Right ventricle myocardium inferior (tissue), 1 donor: ENCODE measurements at regions not wholly inside any gene's neighbourhood (a gene's known extent, or its start where the extent isn't known, plus 50 kb on each side); places are given as distances from the start of the nearest gene placed in this dataset.
"Not testable (repeated sequence)": the region's sequence is repeated elsewhere in the genome, so short reads cannot be mapped to it uniquely, and the experiment has no call there.

Source experiments
- ATAC-seq: fragments of 200-7000 bp; cut with Tn5 transposase; one replicate; pipeline ENCODE4 v1.9.1; 2020; ENCODE audit warnings: mild to moderate bottlenecking, moderate library complexity
- DNase-seq: peaks from one replicate; pipeline ENCODE4 v3.0.0; 2021; ENCODE audit errors: missing footprints
- intact Hi-C: fragments of 100-400 bp; cut with DNase I; formaldehyde crosslinking; loops from one replicate; pipeline ENCODE4 v1.11.0; 2022
- donor health status: DM: no; HTN: yes; CAD: no; lungs with severe emphysema.

DNA sequence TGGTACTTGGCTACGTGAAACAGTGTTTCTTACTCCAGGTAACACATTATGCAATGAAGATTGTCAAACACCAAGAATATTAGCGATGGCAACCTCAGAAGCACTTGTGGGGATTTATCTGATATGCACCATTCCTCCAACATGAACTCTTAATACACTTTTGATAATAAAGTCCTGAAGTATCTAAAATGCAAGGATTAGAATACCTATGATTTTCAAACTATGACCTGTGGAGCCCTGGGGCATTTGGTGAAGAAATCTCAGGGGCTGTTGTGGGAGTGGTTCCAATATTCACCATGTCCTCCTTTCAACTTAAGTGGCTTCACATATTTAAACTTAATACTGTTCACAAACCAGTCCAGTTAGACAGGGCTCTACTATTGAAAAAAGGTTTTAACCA lies 214.6 kb upstream of the POU5F2 start:
- ATAC-seq (no peak), DNase-seq (no peak)
- intact Hi-C loops = no loop called here

DNA sequence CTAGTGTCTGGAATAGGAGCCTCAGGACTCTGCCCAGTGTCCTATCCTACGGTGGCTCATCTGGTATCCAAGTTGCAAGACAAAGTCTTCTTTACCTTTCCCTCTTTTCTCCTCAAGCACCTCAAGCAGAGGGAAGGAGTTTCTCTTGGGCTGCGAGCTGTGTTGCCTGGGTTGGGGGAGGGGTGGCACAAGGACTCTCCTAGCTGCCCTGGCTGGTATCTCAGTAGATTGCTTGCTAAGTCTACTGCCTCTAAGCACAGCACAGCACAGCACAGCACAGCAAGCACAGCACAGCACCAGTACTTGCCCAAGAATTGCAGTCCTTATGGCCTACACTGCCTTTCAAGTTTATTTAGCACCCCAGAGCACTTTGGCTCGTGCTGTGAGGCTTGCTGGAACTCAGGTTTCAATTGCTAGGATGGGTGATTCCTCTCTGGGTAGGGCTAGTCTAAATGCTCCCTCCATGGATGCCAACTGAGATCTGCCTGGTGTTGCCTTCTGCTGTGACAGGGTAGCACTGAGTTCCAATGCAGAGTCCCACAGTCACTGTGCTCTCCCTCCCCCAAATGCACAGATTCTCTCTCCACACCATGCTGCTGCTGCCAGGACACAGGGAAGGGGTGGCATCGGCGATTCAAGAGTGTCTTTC lies 213.1 kb upstream of the POU5F2 start:
- DNase-seq = no peak
- ATAC-seq = no peak
- intact Hi-C loops = no loop called here

DNA sequence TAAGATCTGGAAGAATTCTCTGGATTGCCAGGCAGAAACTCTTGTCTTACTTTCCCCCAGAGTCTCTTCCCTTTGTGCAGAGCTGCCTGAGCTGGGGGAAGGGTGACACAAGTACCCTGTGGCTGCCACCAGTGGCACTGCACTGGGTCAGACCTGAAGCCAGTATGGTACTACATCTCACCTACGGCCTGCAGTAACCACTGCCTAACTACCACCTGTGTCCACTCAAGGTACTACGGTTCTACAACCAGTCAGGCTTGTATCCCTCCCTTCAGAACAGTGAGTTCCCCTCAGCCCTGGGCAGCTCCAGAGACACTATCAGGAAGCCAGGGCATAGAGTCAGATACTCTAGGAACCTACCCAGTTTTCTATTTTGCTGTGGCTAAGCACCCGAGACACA lies 212.0 kb upstream of the POU5F2 start:
- DNase-seq (no peak), ATAC-seq (no peak)
- intact Hi-C loops = no loop called here

DNA sequence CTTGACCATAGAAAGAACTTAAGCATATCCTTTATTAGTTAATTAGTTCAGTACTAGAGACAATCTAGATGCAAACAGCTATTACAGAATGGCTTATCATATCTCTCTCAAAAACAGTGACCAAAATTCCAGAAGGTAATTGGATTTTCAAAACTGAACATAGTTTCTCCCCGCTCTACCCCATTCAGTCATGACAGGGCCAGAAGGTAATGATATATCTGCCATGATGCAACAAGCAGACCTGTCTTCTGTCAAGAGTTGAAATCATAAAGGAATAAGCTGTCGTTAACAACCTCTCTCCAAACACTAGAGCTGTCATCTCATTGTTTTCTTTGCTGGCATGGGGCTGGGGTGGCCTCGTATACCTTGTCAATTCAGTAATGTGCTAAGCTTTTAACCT lies 200.5 kb upstream of the POU5F2 start:
- ATAC-seq (no peak), DNase-seq (no peak)
- intact Hi-C loops = no loop called here

DNA sequence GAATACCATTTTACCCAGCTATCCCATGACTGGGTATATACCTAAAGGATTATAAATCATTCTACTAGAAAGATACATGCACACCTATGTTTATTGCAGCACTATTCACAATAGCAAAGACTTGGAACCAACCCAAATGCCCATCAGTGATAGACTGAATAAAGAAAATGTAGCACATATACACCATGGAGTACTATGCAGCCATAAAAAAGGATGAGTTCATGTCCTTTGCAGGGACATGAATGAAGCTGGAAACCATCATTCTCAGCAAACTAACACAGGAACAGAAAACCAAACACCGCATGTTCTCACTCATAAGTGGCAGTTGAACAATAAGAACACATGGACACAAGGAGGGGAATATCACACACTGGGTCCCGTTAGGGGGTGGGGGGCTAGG lies 191.9 kb upstream of the POU5F2 start:
- DNase-seq, ATAC-seq, intact Hi-C loops: not testable (repeated sequence)

DNA sequence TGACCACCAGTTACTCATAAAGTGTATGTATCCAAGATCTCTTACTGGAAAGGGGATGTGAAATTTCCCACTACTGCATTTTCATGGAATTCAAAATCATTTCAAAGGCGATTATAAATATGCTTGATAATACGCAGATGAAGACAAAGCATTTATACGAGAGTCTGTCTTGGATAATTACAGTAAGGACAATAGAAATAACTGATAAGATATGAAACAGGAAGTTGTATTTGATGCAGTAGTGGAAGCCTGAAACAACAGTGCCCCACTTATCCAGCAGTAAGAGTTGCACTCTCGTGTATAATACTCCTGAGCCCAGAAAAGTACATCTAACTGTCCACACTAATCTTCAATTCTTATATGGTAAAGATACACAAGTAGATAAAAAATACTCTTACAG lies 188.7 kb upstream of the POU5F2 start:
- intact Hi-C loops = no loop called here
- DNase-seq = no peak
- ATAC-seq = no peak

DNA sequence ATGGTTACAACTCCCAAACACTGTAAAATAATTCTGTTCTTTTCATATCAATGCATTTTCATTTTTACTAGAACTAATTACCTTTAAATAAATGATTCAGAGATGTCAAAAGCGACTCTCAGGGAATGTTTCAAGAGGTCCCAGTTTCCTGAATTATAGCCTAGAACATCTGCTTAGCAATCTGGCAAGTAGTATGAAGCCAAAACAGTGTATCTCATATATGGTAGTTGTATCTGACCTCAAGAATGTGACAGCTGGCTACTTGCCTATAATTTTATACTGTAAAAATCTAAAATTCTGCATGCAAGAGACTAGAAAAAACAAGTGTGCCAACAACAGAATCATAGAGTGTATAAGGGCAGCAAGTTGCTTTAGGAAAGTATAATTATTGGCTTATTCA lies 187.7 kb upstream of the POU5F2 start:
- ATAC-seq = no peak
- DNase-seq = no peak
- intact Hi-C loops = no loop called here

DNA sequence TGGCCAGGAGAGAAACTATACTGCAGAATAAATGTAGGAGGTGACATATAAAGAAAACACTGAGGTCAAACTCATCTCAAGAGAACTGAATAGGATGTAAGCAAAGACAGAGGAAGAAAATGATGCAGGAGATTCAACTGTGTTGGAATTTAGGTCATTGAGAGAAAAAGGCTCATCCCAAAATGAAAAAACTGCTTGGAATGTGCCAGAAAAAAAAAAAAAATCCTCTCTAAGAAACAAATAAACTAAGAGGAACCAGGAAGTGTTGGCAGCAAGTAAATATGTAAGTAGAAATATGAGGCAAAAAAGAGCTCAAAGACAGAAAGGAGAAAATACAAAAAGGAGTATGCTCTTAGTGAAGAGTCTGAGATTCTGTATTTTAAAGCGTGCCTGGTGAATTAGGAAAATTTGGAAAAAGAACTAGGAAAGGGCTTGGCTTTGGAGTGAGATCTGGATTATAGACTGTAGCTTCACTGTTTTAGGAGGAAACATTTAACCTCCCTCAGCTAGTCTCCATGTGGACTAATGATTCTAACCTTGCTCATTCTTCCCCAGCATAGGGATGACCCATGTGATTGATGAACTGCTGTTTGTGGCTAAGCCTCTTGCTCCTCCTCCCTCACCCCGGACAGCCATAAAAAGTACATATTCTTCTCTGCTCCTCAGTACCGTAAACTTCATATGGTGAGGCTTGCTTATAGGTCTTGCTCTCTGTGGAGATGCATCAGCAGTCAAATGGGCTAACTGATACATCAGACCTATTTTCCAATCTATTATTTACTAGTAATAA lies 185.6 kb upstream of the POU5F2 start:
- intact Hi-C loops = no loop called here
- no peak for DNase-seq
- ATAC-seq = no peak

DNA sequence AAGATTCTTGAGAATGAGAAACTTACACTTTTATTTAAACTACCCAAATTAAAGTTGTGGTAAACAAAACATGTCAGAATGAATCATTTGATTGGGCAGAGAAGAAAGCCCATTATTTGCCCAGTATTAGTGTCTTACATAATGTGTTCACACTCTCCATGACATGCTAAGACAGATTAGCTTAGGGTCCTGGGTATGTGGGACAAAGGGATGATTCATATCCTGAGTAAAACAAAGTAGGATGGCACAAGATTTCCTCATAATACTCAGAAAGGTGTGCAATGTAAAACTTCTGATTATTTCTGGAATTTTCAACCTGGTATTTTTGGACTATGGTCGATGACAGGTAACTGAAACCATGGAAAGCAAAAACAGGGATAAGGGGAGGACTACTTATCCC lies 183.9 kb upstream of the POU5F2 start:
- intact Hi-C loops = no loop called here
- ATAC-seq = no peak
- DNase-seq = no peak

DNA sequence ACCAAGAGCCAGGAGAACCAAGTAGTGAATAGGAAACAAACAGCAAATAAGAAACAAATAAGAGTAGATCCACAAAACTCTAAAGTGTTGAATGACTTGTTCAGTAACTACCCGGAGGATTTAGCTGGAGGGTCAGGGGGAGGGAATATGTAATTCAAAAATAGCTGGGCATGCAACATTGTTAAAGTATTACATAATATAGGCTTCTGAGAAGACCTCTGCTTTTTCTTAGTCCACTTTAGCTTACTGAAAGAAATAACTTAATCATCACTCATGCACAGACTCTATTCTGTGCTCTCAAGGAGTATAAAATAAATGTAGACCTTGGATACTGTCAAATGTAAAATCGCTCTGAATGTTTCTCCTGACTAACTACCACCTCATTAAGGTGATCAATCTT lies 183.2 kb upstream of the POU5F2 start:
- ATAC-seq = no peak
- intact Hi-C loops = no loop called here
- DNase-seq = no peak

DNA sequence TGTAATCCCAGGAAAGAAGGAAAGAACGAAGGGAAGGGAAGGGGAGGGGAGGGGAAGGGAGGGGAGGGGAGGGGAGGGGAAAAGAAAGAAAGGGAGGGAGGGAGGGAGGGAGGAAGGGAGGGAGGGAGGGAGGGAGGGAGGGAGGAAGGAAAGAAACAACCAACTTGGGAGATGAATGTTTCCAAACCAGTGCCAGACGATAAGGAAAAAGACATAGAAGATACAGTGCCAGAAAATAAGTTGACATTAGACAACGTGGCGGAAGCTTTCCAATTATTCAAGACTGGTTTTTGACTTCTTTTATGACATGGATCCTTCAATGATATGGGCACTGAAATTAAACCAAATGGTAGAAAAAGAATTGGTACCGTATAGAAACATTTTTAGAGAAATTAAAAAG lies 181.2 kb upstream of the POU5F2 start:
- ATAC-seq (no peak), DNase-seq (no peak)
- intact Hi-C loops = no loop called here

DNA sequence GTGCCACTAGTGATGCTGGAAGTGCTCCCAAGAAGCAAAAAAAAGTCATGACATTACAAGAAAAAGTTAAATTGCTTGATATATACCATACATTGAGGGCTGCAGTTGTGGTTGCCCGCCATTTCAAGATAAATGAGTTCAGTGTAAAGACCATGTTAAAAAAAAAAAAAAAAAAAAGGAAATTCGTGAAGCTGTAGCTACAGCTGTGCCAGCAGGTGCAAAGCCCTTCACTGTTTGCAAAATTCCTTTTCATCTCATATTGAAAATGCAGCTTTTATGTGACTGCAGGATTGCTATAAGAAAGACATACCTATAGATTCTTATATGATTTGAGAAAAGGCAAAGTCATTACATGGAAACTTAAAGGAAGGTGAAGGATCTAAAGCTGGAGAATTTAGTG lies 179.6 kb upstream of the POU5F2 start:
- ATAC-seq = no peak
- DNase-seq = no peak
- intact Hi-C loops = no loop called here

DNA sequence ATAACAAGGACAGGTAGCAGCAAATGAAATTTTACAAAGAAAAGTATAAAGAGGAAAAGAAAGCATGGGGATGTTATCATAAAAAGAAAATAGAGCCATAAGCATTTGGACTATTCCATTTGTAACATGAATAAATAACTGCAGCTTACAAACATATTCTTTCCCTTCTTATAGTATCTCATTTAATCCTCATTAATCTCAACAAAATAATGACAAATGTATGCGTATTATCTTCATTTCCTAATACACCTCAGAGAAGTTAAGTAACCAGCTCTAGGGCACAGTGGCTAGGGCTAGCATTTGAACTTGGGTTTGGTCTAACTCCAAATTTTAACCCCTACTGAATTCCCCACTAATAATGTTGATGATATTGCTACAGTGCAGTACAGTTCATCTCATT lies 175.5 kb upstream of the POU5F2 start:
- ATAC-seq = no peak
- DNase-seq = no peak
- intact Hi-C loops = no loop called here

DNA sequence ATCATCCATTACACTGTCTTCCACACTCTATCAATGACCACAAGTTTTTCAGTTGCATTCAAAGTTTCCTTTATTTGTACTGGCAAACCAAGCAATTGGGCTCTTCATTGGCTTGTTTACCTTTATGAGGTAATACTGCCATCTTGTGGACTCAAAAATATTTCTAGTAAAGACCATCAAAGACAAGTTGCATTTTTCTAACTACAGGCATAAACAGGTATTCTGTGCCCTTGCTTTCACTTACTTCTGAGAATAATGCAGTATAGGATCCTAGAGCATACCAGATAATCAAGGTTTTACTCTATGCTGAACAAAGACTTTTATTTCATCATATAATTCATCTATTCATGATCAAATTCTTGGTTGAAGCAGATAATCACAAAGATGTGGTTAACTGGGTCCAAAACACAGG lies 173.7 kb upstream of the POU5F2 start:
- intact Hi-C loops = no loop called here
- DNase-seq = no peak
- no peak for ATAC-seq

DNA sequence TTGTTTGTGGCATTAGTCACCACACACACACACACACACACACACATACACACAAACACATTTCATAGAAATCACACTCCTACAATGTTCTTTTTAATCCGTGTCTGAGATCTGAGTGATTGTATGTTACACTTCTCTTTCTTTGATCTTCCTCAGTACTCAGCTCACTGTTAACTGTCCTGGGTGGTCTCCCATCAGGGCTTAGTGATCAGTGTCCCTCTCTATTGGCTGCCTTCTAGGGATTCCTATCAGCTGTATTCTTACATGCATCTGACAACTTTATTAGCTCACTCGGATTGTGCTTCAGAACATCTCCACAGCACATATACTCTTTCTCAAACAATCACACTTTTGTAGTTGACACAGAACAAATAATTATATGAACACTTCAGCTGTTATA lies 170.2 kb upstream of the POU5F2 start:
- intact Hi-C loops = no loop called here

DNA sequence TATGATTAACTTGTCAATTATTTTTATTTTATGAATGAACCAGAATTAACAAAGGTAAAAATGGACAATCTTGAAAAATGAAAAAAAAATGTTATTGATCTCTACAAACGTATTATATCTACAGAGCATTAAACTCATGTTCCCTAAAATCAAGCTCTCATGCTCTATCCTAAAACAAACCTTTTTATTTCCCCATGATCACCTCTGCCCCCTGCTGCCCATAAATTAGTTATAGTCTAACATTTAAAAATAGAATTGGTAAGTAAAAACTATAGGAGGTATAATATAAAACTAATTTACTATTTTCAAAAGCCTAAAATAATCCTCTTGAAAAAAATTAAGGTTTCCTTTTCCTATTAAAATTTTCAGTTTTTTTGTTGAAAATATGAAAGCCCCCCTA lies 168.0 kb upstream of the POU5F2 start:
- ATAC-seq (no peak), DNase-seq (no peak)
- intact Hi-C loops = no loop called here

More for the DNA sequence above, 170.2 kb upstream of the POU5F2 start:
- ATAC-seq (no peak), DNase-seq (no peak)

DNA sequence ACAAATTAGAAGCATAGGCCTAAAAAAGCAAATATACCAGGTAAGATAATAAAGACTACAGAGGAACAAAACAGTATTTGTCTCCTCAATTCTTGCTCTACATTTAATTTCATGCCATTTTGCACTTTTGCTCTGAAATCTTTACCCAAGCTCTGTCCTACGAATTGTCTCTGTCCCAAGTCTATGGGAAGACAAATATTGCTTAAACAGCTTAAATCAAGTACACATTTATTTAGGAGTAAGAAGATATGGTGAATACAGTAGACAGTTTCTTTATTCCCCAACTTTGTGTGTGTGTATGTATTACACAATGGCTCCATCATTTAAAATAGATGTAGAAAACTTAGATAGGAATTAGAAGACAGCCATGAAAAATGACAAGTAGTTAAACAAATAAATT lies 163.5 kb upstream of the POU5F2 start:
- DNase-seq (no peak), ATAC-seq (no peak)
- intact Hi-C loops = no loop called here

DNA sequence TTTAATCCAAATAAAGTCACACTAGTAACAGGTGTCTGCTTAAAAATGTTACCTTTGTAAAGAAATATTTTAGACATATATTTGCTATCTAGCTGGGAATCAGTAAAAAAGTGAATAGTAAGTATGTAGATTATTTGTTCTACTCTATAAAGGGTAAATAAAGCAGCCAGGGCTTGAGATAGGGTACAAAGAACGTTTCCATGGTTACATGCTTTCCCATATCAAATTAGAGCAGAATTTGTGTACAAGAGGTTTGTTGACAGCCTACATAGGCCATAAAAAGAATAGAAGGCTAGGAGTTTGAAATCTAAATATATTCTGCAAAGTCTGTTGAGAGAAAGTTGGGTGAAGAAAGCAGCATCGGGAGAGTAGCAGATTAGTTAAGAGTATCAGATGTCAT lies 160.9 kb upstream of the POU5F2 start:
- DNase-seq (no peak), ATAC-seq (no peak)
- intact Hi-C loops = no loop called here

DNA sequence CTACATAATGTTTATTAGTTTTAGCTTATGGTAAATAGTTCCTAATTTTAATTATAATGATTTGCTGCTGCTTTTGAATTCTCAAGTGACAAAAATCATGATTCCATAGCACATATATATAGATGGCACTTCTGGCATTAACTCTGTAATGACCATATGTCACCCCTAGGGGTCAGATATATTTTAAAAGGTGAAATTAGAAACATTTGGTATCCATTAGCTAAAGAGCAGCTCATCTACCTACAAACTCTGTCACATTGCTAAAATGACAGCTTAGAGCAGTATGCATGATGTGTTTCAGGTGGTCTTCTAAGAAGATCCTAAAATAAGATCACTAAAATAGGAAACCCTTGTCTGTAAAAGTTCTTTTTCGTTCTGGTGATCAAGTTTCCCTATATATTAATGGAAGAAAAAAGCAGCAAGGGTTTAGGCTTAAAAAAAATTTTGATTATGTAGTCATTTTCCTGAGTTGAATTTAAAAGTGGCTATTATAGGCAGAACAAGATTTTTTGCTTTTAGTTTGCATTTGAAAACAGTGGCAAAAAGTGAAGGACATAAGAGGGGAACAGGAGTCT lies 157.7 kb upstream of the POU5F2 start:
- no peak for ATAC-seq
- intact Hi-C loops = no loop called here
- DNase-seq = no peak

DNA sequence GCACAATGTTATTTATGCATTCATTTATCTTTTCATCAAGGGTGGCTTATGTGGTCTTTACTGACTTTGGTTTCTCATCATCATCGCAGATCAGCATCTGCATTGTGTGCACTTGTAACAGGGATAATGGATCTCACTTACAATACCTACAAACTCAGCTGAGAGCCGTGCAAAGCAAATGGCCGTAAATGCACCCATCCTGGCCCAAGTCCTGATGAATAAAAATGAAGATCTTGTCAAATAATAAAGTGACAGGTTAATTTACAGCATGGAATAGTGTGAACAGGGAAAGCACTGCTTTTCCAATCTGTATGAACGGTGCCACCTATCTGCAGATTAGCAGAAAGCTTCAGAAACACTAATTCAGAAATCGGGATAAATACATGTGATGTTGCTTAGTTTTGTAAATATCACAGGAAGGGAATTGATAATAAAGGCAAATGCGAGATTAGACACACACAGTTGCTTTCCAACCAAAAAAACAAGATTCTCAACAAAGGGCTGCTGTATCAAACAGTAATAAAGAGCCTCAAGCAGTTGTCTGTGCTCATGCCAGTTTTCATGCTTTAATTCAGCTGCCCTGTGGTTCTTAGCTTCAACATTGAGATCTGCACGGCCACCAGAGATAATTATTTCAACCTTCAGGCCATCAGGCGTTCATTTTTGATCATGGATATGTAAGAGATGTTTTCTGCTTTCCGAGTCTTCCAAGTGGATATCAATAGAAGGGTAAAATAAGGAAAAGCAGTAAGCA lies 153.4 kb upstream of the POU5F2 start:
- ATAC-seq (no peak), DNase-seq (no peak)
- intact Hi-C loops = no loop called here
